NB4 (cell line): ENCODE measurements at regions not wholly inside any gene's neighbourhood (a gene's known extent, or its start where the extent isn't known, plus 50 kb on each side); places are given as distances from the start of the nearest gene placed in this dataset.

Experiments used
- DNase-seq: peaks from one replicate; pipeline ENCODE4 v3.0.0; 2010; ENCODE audit warnings: low read depth
- H3K4me3 ChIP-seq: one replicate; pipeline ENCODE4 v1.5.1; 2011; ENCODE audit warnings: mild to moderate bottlenecking, low read depth, low read length, moderate library complexity
- CTCF ChIP-seq: IDR thresholded peaks from one replicate; pipeline ENCODE4 v1.5.1; 2012; ENCODE audit warnings: low read depth, low read length
- MAX ChIP-seq: IDR thresholded peaks from 2 replicates; pipeline ENCODE4 v1.6.1; 2011; ENCODE audit warnings: low read depth, low read length
- MYC ChIP-seq: IDR thresholded peaks from 2 replicates; pipeline ENCODE4 v1.6.1; 2011; ENCODE audit warnings: low read depth, low read length
- POLR2A ChIP-seq: IDR thresholded peaks from 2 replicates; pipeline ENCODE4 v1.6.1; 2011; ENCODE audit warnings: mild to moderate bottlenecking; ENCODE audit not compliant: insufficient read length; ENCODE audit errors: extremely low read depth

GRCh38 chr7:125386211-125386610 is 456.6 kb upstream of the POT1 start:
- no peak for TF ChIP-seq CTCF
- TF ChIP-seq POLR2A: no peak
- TF ChIP-seq MAX: no peak
- no peak for TF ChIP-seq MYC
- no peak overlapping the region for H3K4me3 ChIP-seq
- no peak for DNase-seq

- DNase-seq: peak; percentile 11
- no peak overlapping the region for H3K4me3 ChIP-seq
- TF ChIP-seq MYC: no peak
- no peak for TF ChIP-seq CTCF
- TF ChIP-seq MAX: no peak
- TF ChIP-seq POLR2A: no peak
Observed at GRCh38 chr7:125383324-125383723, 453.7 kb upstream of the POT1 start.

GRCh38 chr7:125382401-125382800 is 452.8 kb upstream of the POT1 start:
- no peak overlapping the region for H3K4me3 ChIP-seq
- TF ChIP-seq MYC (no peak), POLR2A (no peak), CTCF (no peak), MAX (no peak)
- no peak for DNase-seq

- DNase-seq: no peak
- TF ChIP-seq POLR2A: no peak
- TF ChIP-seq CTCF: no peak
- TF ChIP-seq MYC: no peak
- TF ChIP-seq MAX: no peak
- no peak overlapping the region for H3K4me3 ChIP-seq
Observed at GRCh38 chr7:125375942-125376341, 446.3 kb upstream of the POT1 start.

- H3K4me3 ChIP-seq: no peak overlapping the region
- TF ChIP-seq MYC (no peak), POLR2A (no peak), MAX (no peak), CTCF (no peak)
- no peak for DNase-seq
Observed at GRCh38 chr7:125370502-125370901, 440.9 kb upstream of the POT1 start.

- TF ChIP-seq CTCF: no peak
- TF ChIP-seq MYC: no peak
- no peak for TF ChIP-seq MAX
- no peak for TF ChIP-seq POLR2A
- DNase-seq: no peak
- H3K4me3 ChIP-seq: no peak overlapping the region
Observed at GRCh38 chr7:125363873-125364272, 434.2 kb upstream of the POT1 start.
